GM12878 (cell line): ENCODE measurements at regions not wholly inside any gene's neighbourhood (a gene's known extent, or its start where the extent isn't known, plus 50 kb on each side); places are given as distances from the start of the nearest gene placed in this dataset.

Experiments
- ATAC-seq: fragments of 200-7000 bp; cut with Tn5 transposase; 3 replicates; pipeline ENCODE4 v1.9.1; 2020; ENCODE audit warnings: mild to moderate bottlenecking, moderate library complexity
- BruUV-seq: library from RNA; stranded (reverse); fragments of 400-500 nt; replicated peaks from 2 replicates; lab custom pipeline; 2021; lab: Mats Ljungman, UMichigan
- CTCF ChIA-PET: fragments of 300-600 bp; sonication (Branson Sonifier 250); formaldehyde crosslinking; extraction: SDS; loops from one replicate; lab custom pipeline; 2021; ENCODE audit warnings: inconsistent platforms; lab: Yijun Ruan, JAX
- POLR2A ChIA-PET: fragments of 350-600 bp; formaldehyde crosslinking; extraction: SDS; loops from one replicate; lab custom pipeline; 2021; ENCODE audit warnings: inconsistent platforms; lab: Charles Lee
- RAD21 ChIA-PET: fragments of 300-600 bp; sonication (Branson Sonifier 250); formaldehyde crosslinking; loops from one replicate; lab custom pipeline; 2023; ENCODE audit warnings: antibody characterized with exemption; ENCODE audit not compliant: unreplicated experiment; lab: Charles Lee
- SMC1A ChIA-PET: fragments of 300-600 bp; sonication (Branson Sonifier 250); formaldehyde crosslinking; loops from one replicate; lab custom pipeline; 2023; ENCODE audit not compliant: unreplicated experiment, uncharacterized antibody; lab: Charles Lee
- DNase-seq: peaks from one replicate; pipeline ENCODE4 v3.0.0-alpha.2; 2011; ENCODE audit warnings: low read depth, low spot score
- FAIRE-seq: peaks from 3 replicates; lab custom pipeline; 2011; peaks lifted over from hg19 to GRCh38; lab: Jason Lieb, UNC
- H2AFZ ChIP-seq: 2 replicates; pipeline ENCODE4 v1.6.0; 2011; ENCODE audit warnings: low read depth, low read length, control low read depth; ENCODE audit not compliant: control insufficient read depth
- H3K27ac ChIP-seq: 2 replicates; pipeline ENCODE4 v1.5.1; 2011; ENCODE audit warnings: control low read depth; ENCODE audit not compliant: control insufficient read depth, insufficient read depth
- H3K27me3 ChIP-seq, 2 experiments: replicated peaks in 1 of 2; 2 replicates each; pipeline versions ENCODE4 v1.6.0 to v1.6.1; 2011; ENCODE audit warnings: low read length in 1 of 2; ENCODE audit not compliant: control insufficient read depth in 2 of 2, insufficient read depth in 2 of 2
- H3K36me3 ChIP-seq, 2 experiments: 2 replicates each; pipeline ENCODE4 v1.5.1; 2011; ENCODE audit warnings: low read length in 1 of 2; ENCODE audit not compliant: control insufficient read depth in 2 of 2, insufficient read depth in 2 of 2
- H3K4me1 ChIP-seq: 2 replicates; pipeline ENCODE4 v1.6.1; 2011; ENCODE audit warnings: mild to moderate bottlenecking, low read length, moderate library complexity, mixed read lengths; ENCODE audit not compliant: control insufficient read depth, insufficient read depth
- H3K4me2 ChIP-seq: 2 replicates; pipeline ENCODE4 v1.6.0; 2011; ENCODE audit warnings: control low read depth; ENCODE audit not compliant: control insufficient read depth, insufficient read depth
- H3K4me3 ChIP-seq: fragments of 200-600 bp; sonication (generic); 2 replicates; pipeline ENCODE4 v1.5.1; 2016
- H3K79me2 ChIP-seq: 2 replicates; pipeline ENCODE4 v1.6.0; 2011; ENCODE audit warnings: low read length; ENCODE audit not compliant: control insufficient read depth, insufficient read depth
- H3K9ac ChIP-seq: 2 replicates; pipeline ENCODE4 v1.8.0; 2011; ENCODE audit warnings: low read length, control low read depth, mixed read lengths; ENCODE audit not compliant: control insufficient read depth, insufficient read depth
- H3K9me3 ChIP-seq: replicated peaks from 3 replicates; pipeline ENCODE4 v1.5.1; 2011; ENCODE audit warnings: mild to moderate bottlenecking, low read length; ENCODE audit not compliant: control insufficient read depth, insufficient read depth
- H4K20me1 ChIP-seq: 2 replicates; pipeline ENCODE4 v1.6.0; 2011; ENCODE audit not compliant: control insufficient read depth, insufficient read depth
- FOXM1 ChIP-seq: IDR thresholded peaks from 2 replicates; pipeline ENCODE4 v1.6.1; 2012; ENCODE audit warnings: low read depth, mild to moderate bottlenecking, inconsistent platforms, low read length, moderate library complexity
- HDGF ChIP-seq: fragments of 450-650 bp; IDR thresholded peaks from 2 replicates; pipeline ENCODE4 v1.6.1; 2016; ENCODE audit warnings: antibody characterized with exemption
- KDM1A ChIP-seq: fragments of 200-600 bp; sonication (generic); IDR thresholded peaks from 2 replicates; pipeline ENCODE4 v1.6.1; 2016; ENCODE audit warnings: borderline replicate concordance
- SMARCA5 ChIP-seq: fragments of 450-650 bp; IDR thresholded peaks from 2 replicates; pipeline ENCODE4 v1.6.1; 2017; ENCODE audit warnings: mild to moderate bottlenecking
- SMC3 ChIP-seq: IDR thresholded peaks from 2 replicates; pipeline ENCODE4 v1.6.1; 2011; ENCODE audit warnings: low read length, improper control_type of control experiment, borderline replicate concordance
- ZNF207 ChIP-seq: fragments of 450-650 bp; IDR thresholded peaks from 2 replicates; pipeline ENCODE4 v1.6.1; 2014; ENCODE audit warnings: antibody characterized with exemption, mild to moderate bottlenecking, borderline replicate concordance
- ZNF592 ChIP-seq: fragments of 450-650 bp; IDR thresholded peaks from 2 replicates; pipeline ENCODE4 v1.6.1; 2017; ENCODE audit warnings: mild to moderate bottlenecking, moderate library complexity
- WGBS: methylation state at CpG from one replicate; pipeline ENCODE4 v1.1.6; 2016; ENCODE audit warnings: low lambda C conversion rate; ENCODE audit not compliant: insufficient replicate concordance, insufficient coverage; ENCODE audit errors: missing lambda C conversion rate; 5-methylcytosine and 5-hydroxymethylcytosine counted together
- in situ Hi-C: fragments of 300-500 bp; cut with MboI; formaldehyde crosslinking; loops from 9 replicates; pipeline ENCODE4 v1.14.3; 2018; ENCODE audit warnings: mixed read lengths
- intact Hi-C: fragments of 100-400 bp; cut with micrococcal nuclease; formaldehyde crosslinking; loops from one replicate; pipeline ENCODE4 v1.14.2; 2022; ENCODE audit not compliant: unreplicated experiment
- TF ChIP-seq, protein P1 (sequence below): fragments of 450-650 bp; formaldehyde crosslinking; IDR thresholded peaks from 2 replicates; pipeline ENCODE4 v1.4.0; 2020; ENCODE audit warnings: mild to moderate bottlenecking, moderate library complexity
- TF ChIP-seq, protein P2 (sequence below): IDR thresholded peaks from 2 replicates; pipeline ENCODE4 v1.6.1; 2012; ENCODE audit warnings: low read depth, low read length, improper control_type of control experiment

DNA sequence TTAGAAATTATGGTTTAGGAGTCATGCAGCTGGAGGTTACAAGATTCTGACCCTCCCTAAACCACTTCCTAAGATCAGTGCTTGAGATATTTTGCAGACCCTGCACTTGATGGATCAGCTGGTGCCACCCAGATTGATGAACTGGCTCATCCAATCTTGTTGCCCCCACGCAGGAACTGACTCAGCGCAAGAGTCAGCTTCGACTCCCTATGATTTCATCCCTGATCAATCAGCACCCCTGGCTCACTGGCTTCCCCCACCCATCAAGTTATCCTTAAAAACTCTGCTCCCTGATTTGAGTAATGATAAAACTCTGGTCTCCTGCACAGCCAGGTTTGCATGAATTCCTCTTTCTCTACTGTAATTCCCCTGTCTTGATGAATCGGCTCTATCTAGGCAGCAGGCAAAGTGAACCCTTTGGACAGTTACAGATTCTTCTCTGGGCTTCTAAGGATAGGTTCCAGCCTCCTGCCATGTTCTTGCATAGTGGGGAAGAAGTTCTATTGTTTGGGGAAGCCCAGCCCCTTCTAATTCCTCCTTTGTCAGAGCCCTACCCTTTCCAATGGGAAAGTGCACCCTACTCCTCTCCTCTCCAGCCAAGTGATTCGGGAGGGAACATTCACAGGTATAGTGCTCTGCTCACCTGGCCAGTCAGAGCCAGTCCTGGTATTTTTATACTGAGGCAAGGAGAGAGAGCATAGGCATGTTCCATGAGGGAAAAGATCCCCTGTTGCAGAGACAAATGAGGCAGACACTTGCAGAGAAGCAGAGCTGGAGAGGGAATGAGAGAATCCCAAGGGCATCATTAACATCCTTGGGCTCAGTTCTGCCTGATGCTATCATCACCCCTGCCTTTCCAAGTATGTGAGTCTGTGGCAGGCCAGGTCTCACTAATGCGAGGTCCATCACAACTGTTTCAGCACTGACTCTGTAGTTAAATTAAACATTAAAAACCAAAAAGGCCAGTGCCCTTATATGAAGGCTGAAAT lies 224.4 kb upstream of the GALNT17 start:
- Histone ChIP-seq H3K79me2 (no peaks in the 10 kb centered on the region), H3K9ac (no peak overlapping the region), H3K27ac (no peak overlapping the region), H3K9me3 (no peaks in the 10 kb centered on the region; the same call in 2 of the 3 replicates), H2AFZ (no peak overlapping the region), H3K36me3 (no peaks in the 10 kb centered on the region), H3K4me2 (no peak overlapping the region), H3K27me3 (no peaks in the 10 kb centered on the region), H3K4me3 (no peak overlapping the region)
- no peak for ATAC-seq
- BruUV-seq = no TSS peak
- 51% methylated on average over 6 of the region's 6 CpGs for WGBS
- intact Hi-C loops = no loop called here
- ChIA-PET RAD21 (no interaction called here), SMC1A (no interaction called here), POLR2A (no interaction called here)
- in situ Hi-C loops = no loop called here
- TF ChIP-seq, protein P1, sequence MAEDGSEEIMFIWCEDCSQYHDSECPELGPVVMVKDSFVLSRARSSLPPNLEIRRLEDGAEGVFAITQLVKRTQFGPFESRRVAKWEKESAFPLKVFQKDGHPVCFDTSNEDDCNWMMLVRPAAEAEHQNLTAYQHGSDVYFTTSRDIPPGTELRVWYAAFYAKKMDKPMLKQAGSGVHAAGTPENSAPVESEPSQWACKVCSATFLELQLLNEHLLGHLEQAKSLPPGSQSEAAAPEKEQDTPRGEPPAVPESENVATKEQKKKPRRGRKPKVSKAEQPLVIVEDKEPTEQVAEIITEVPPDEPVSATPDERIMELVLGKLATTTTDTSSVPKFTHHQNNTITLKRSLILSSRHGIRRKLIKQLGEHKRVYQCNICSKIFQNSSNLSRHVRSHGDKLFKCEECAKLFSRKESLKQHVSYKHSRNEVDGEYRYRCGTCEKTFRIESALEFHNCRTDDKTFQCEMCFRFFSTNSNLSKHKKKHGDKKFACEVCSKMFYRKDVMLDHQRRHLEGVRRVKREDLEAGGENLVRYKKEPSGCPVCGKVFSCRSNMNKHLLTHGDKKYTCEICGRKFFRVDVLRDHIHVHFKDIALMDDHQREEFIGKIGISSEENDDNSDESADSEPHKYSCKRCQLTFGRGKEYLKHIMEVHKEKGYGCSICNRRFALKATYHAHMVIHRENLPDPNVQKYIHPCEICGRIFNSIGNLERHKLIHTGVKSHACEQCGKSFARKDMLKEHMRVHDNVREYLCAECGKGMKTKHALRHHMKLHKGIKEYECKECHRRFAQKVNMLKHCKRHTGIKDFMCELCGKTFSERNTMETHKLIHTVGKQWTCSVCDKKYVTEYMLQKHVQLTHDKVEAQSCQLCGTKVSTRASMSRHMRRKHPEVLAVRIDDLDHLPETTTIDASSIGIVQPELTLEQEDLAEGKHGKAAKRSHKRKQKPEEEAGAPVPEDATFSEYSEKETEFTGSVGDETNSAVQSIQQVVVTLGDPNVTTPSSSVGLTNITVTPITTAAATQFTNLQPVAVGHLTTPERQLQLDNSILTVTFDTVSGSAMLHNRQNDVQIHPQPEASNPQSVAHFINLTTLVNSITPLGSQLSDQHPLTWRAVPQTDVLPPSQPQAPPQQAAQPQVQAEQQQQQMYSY (CRISPR knock-in tag) = no peak
- TF ChIP-seq ZNF207 (no peak), FOXM1 (no peak), SMARCA5 (no peak), ZNF592 (no peak), HDGF (no peak), SMC3 (no peak), KDM1A (no peak)
- TF ChIP-seq, protein P2, sequence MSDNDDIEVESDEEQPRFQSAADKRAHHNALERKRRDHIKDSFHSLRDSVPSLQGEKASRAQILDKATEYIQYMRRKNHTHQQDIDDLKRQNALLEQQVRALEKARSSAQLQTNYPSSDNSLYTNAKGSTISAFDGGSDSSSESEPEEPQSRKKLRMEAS = no peak
- TF ChIP-seq, all 136 proteins: peak for 0
- no peak for FAIRE-seq
- Histone ChIP-seq H3K4me1 (peaks cover 3% of the 10 kb centered on the region; the same call in 1 of the 2 replicates), H4K20me1 (no peaks in the 10 kb centered on the region)
- CTCF ChIA-PET = no interaction called here
- DNase-seq = no peak
